ENCODE measurements at regions not wholly inside any gene's neighbourhood (a gene's known extent, or its start where the extent isn't known, plus 50 kb on each side); places are given as distances from the start of the nearest gene placed in this dataset.

DNA sequence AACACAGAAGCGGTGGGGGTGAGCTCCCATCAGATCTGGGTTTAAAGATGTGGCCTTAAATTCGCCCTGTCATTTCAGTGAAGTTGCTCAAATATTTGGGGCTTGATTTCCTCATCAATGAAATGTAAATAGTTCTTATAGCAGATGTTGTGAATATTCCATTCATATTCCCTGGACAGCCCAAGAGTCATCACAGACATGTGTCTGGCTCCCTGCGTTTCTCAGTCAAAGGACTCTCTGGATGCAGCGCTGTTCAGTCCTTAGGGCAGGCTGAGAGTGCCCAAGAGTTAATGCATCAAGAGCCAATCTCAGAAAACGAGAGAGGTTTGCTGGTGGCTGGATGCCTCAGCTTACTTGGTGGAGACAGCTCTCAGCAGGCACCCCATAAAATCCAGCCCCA, 475.5 kb upstream of the VSTM2A start:
- H3K4me3 ChIP-seq (ENCODE audit: low read depth, low read length): no peak overlapping the region
- no peak overlapping the region for H3K4me2 ChIP-seq (ENCODE audit: low read length)
- DNase-seq: no peak
- no peak overlapping the region for H2BK12ac ChIP-seq (ENCODE audit: low read length)
- no peak overlapping the region for H4K91ac ChIP-seq (ENCODE audit: low read depth, low read length)
- no CpG with 5 or more reads among the region's 5 CpGs for WGBS (ENCODE audit: extremely low coverage, insufficient coverage, insufficient read length)
- no peak overlapping the region for H2AK5ac ChIP-seq (ENCODE audit: low read length)
- H3K27ac ChIP-seq (ENCODE audit: low read depth, low read length): no peak overlapping the region
- no peak overlapping the region for H2BK5ac ChIP-seq (ENCODE audit: low read depth, low read length, poor library complexity)
- no peaks in the 10 kb centered on the region for H3K79me2 ChIP-seq (ENCODE audit: control insufficient read depth, insufficient read depth, low read length, poor library complexity)
- H3K9ac ChIP-seq (ENCODE audit: low read length): no peak overlapping the region
- H3K18ac ChIP-seq (ENCODE audit: low read length): no peak overlapping the region
- H3K36me3 ChIP-seq (ENCODE audit: control insufficient read depth in 1 of 2, insufficient read depth in 2 of 2, low read length in 2 of 2): no peaks in the 10 kb centered on the region
- no peaks in the 10 kb centered on the region for H3K27me3 ChIP-seq (ENCODE audit: insufficient read depth, low read length)
- no peaks in the 10 kb centered on the region for H3K4me1 ChIP-seq (ENCODE audit: control insufficient read depth in 1 of 2, insufficient read depth in 2 of 2, low read length in 2 of 2)
- no peak overlapping the region for H3K23ac ChIP-seq (ENCODE audit: low read length)
- no peak overlapping the region for H2AFZ ChIP-seq (ENCODE audit: insufficient read depth, low read length, poor library complexity)
- H4K12ac ChIP-seq (ENCODE audit: low read depth, low read length): no peak overlapping the region
- H3K14ac ChIP-seq (ENCODE audit: low read length): no peak overlapping the region
- H4K8ac ChIP-seq (ENCODE audit: low read depth, low read length): no peak overlapping the region
- no peaks in the 10 kb centered on the region for H3K79me1 ChIP-seq (ENCODE audit: low read length)
- no peak overlapping the region for H3K4ac ChIP-seq (ENCODE audit: low read depth, low read length)
- no peak overlapping the region for H2BK120ac ChIP-seq (ENCODE audit: insufficient read depth, low read length, poor library complexity)
- no peaks in the 10 kb centered on the region for H3K9me3 ChIP-seq (ENCODE audit: insufficient read depth, low read depth, low read length)

DNA sequence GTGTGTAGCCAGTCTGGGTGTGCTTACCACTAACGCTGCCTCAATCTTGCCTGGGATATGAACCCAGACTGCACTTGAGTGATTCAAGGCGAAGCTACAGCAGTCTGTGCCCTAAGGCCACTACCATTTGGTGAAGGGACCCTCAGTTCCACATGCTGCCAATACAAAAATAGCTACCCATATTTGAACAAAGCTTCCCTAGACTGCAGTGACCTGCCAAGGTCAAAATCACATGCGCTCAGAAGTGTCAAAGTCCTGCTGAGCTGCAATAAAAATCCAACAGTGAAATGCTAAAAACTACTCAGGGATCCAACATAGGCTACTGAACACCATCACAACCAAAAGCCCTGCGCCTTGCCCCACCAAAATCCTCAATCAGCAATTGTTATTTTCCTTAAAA, 472.3 kb upstream of the VSTM2A start:
- Histone ChIP-seq H3K4me2 (ENCODE audit: low read length) (no peak overlapping the region), H3K9me3 (ENCODE audit: insufficient read depth, low read depth, low read length) (no peaks in the 10 kb centered on the region), H2AK5ac (ENCODE audit: low read length) (no peak overlapping the region)

DNA sequence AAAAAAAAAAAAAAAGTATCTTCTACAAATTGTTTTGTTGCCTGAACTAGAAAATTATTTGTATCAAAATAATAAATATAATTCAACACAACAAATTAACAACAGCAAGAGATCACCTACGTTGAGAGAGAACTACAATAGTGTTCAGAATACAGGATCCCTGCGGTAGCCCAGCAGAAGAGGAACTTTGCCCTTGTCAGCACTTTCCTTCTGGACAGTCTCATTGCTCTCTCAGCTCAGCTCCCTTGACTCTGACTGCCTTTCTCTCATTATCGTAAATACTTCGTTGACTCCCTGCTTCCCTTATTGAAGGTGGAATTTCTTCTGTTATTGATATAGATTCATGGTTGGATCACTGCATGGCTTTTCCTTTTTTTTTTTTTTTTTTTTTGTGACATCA, 469.5 kb upstream of the VSTM2A start:
- no peak overlapping the region for H3K4me2 ChIP-seq (ENCODE audit: low read length)
- H3K23ac ChIP-seq (ENCODE audit: low read length): no peak overlapping the region
- no peak for DNase-seq
- no peaks in the 10 kb centered on the region for H3K36me3 ChIP-seq (ENCODE audit: control insufficient read depth in 1 of 2, insufficient read depth in 2 of 2, low read length in 2 of 2)
- H3K4me1 ChIP-seq (ENCODE audit: control insufficient read depth in 1 of 2, insufficient read depth in 2 of 2, low read length in 2 of 2): no peaks in the 10 kb centered on the region
- no peaks in the 10 kb centered on the region for H3K79me1 ChIP-seq (ENCODE audit: low read length)
- no CpG with 5 or more reads among the region's 4 CpGs for WGBS (ENCODE audit: extremely low coverage, insufficient coverage, insufficient read length)
- no peak overlapping the region for H2BK12ac ChIP-seq (ENCODE audit: low read length)
- no peak overlapping the region for H4K12ac ChIP-seq (ENCODE audit: low read depth, low read length)
- H4K91ac ChIP-seq (ENCODE audit: low read depth, low read length): no peak overlapping the region
- no peak overlapping the region for H3K14ac ChIP-seq (ENCODE audit: low read length)
- H3K79me2 ChIP-seq (ENCODE audit: control insufficient read depth, insufficient read depth, low read length, poor library complexity): no peaks in the 10 kb centered on the region
- no peak overlapping the region for H3K27ac ChIP-seq (ENCODE audit: low read depth, low read length)
- H2BK5ac ChIP-seq (ENCODE audit: low read depth, low read length, poor library complexity): no peak overlapping the region
- no peak overlapping the region for H4K8ac ChIP-seq (ENCODE audit: low read depth, low read length)
- no peak overlapping the region for H3K4ac ChIP-seq (ENCODE audit: low read depth, low read length)
- H2BK120ac ChIP-seq (ENCODE audit: insufficient read depth, low read length, poor library complexity): no peak overlapping the region
- no peaks in the 10 kb centered on the region for H3K27me3 ChIP-seq (ENCODE audit: insufficient read depth, low read length)
- H3K18ac ChIP-seq (ENCODE audit: low read length): no peak overlapping the region
- no peak overlapping the region for H2AFZ ChIP-seq (ENCODE audit: insufficient read depth, low read length, poor library complexity)
- no peak overlapping the region for H2AK5ac ChIP-seq (ENCODE audit: low read length)
- no peak overlapping the region for H3K9ac ChIP-seq (ENCODE audit: low read length)
- no peak overlapping the region for H3K4me3 ChIP-seq (ENCODE audit: low read depth, low read length)
- H3K9me3 ChIP-seq (ENCODE audit: insufficient read depth, low read depth, low read length): no peaks in the 10 kb centered on the region

More for the DNA sequence above, 472.3 kb upstream of the VSTM2A start:
- Histone ChIP-seq H2BK120ac (ENCODE audit: insufficient read depth, low read length, poor library complexity) (no peak overlapping the region), H4K91ac (ENCODE audit: low read depth, low read length) (no peak overlapping the region), H3K18ac (ENCODE audit: low read length) (no peak overlapping the region), H3K4ac (ENCODE audit: low read depth, low read length) (no peak overlapping the region), H3K27me3 (ENCODE audit: insufficient read depth, low read length) (no peaks in the 10 kb centered on the region), H3K4me3 (ENCODE audit: low read depth, low read length) (no peak overlapping the region), H3K23ac (ENCODE audit: low read length) (no peak overlapping the region), H3K14ac (ENCODE audit: low read length) (no peak overlapping the region), H3K79me1 (ENCODE audit: low read length) (no peaks in the 10 kb centered on the region), H3K4me1 (ENCODE audit: control insufficient read depth in 1 of 2, insufficient read depth in 2 of 2, low read length in 2 of 2) (no peaks in the 10 kb centered on the region), H3K9ac (ENCODE audit: low read length) (no peak overlapping the region), H2BK5ac (ENCODE audit: low read depth, low read length, poor library complexity) (no peak overlapping the region), H2AFZ (ENCODE audit: insufficient read depth, low read length, poor library complexity) (no peak overlapping the region), H2BK12ac (ENCODE audit: low read length) (no peak overlapping the region), H3K27ac (ENCODE audit: low read depth, low read length) (no peak overlapping the region), H3K36me3 (ENCODE audit: control insufficient read depth in 1 of 2, insufficient read depth in 2 of 2, low read length in 2 of 2) (no peaks in the 10 kb centered on the region), H4K8ac (ENCODE audit: low read depth, low read length) (no peak overlapping the region), H3K79me2 (ENCODE audit: control insufficient read depth, insufficient read depth, low read length, poor library complexity) (no peaks in the 10 kb centered on the region), H4K12ac (ENCODE audit: low read depth, low read length) (no peak overlapping the region)
- DNase-seq: no peak
- no CpG with 5 or more reads among the region's 4 CpGs for WGBS (ENCODE audit: extremely low coverage, insufficient coverage, insufficient read length)

DNA sequence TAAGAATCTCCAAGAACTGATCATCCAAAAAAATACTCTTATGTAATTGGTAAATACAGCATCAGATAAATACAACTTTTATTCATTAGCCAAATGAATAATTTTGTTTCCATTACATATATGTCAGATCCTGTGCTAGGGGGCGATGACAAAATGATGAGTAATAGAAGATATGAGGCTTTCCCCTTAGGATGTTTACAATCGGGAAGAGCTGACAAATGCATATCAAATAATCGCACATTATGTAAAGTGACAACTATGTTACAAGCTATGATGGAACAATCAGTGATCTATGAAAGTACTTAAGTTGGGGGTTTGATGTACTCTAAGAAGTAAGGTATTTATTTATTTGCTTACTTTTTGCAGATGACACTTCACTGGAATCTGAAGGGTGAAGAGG, 465.6 kb upstream of the VSTM2A start:
- Histone ChIP-seq H3K18ac (ENCODE audit: low read length) (no peak overlapping the region), H3K79me1 (ENCODE audit: low read length) (no peaks in the 10 kb centered on the region), H2AFZ (ENCODE audit: insufficient read depth, low read length, poor library complexity) (no peak overlapping the region), H3K27me3 (ENCODE audit: insufficient read depth, low read length) (no peaks in the 10 kb centered on the region), H3K4me1 (ENCODE audit: control insufficient read depth in 1 of 2, insufficient read depth in 2 of 2, low read length in 2 of 2) (peaks cover 0 to 2% of the 10 kb centered on the region in 2 experiments), H3K79me2 (ENCODE audit: control insufficient read depth, insufficient read depth, low read length, poor library complexity) (no peaks in the 10 kb centered on the region), H3K23ac (ENCODE audit: low read length) (no peak overlapping the region), H3K14ac (ENCODE audit: low read length) (no peak overlapping the region), H3K36me3 (ENCODE audit: control insufficient read depth in 1 of 2, insufficient read depth in 2 of 2, low read length in 2 of 2) (no peaks in the 10 kb centered on the region), H3K27ac (ENCODE audit: low read depth, low read length) (no peak overlapping the region), H4K12ac (ENCODE audit: low read depth, low read length) (no peak overlapping the region), H3K9ac (ENCODE audit: low read length) (no peak overlapping the region), H3K9me3 (ENCODE audit: insufficient read depth, low read depth, low read length) (no peaks in the 10 kb centered on the region), H3K4me3 (ENCODE audit: low read depth, low read length) (no peak overlapping the region), H2AK5ac (ENCODE audit: low read length) (no peak overlapping the region), H3K4me2 (ENCODE audit: low read length) (no peak overlapping the region), H4K91ac (ENCODE audit: low read depth, low read length) (no peak overlapping the region), H2BK5ac (ENCODE audit: low read depth, low read length, poor library complexity) (no peak overlapping the region), H2BK12ac (ENCODE audit: low read length) (no peak overlapping the region), H2BK120ac (ENCODE audit: insufficient read depth, low read length, poor library complexity) (no peak overlapping the region), H4K8ac (ENCODE audit: low read depth, low read length) (no peak overlapping the region), H3K4ac (ENCODE audit: low read depth, low read length) (no peak overlapping the region)
- no CpG with 5 or more reads among the region's 3 CpGs for WGBS (ENCODE audit: extremely low coverage, insufficient coverage, insufficient read length)
- DNase-seq: no peak

All from trophoblast cell (in vitro differentiated cells and primary cell).